ENCODE measurements at regions not wholly inside any gene's neighbourhood (a gene's known extent, or its start where the extent isn't known, plus 50 kb on each side); places are given as distances from the start of the nearest gene placed in this dataset.

DNA sequence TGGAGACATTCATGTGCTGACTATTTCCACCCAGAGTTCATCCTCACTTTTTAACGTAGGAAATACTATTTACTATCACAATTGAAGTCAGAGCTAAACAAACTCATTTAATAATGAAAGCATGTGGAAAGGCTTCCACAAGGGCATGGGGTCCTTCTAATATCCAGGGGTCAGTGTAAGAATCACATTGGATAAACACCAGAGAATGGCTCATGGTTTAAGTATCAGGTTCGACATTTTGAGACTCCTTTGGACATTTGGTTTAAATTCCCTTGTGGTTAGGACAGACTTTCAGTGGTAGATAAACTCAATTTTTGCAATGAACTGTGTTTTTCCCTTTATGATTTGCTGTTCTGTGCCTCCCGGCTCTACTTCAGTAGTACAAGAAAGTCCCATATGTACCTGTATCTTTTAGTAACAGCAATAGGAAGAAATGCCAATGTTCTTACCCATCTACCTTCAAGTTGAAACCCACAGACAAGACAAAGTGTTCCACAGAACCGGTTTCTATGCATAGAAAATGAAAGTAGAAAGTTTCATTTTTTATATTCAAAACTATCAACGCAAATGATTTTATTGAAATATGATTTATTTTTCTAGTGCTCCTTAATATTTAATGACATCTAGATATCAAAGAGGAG is 589.0 kb upstream of the FAM241A start:
- TF ChIP-seq, protein P1, sequence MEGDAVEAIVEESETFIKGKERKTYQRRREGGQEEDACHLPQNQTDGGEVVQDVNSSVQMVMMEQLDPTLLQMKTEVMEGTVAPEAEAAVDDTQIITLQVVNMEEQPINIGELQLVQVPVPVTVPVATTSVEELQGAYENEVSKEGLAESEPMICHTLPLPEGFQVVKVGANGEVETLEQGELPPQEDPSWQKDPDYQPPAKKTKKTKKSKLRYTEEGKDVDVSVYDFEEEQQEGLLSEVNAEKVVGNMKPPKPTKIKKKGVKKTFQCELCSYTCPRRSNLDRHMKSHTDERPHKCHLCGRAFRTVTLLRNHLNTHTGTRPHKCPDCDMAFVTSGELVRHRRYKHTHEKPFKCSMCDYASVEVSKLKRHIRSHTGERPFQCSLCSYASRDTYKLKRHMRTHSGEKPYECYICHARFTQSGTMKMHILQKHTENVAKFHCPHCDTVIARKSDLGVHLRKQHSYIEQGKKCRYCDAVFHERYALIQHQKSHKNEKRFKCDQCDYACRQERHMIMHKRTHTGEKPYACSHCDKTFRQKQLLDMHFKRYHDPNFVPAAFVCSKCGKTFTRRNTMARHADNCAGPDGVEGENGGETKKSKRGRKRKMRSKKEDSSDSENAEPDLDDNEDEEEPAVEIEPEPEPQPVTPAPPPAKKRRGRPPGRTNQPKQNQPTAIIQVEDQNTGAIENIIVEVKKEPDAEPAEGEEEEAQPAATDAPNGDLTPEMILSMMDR (IDR thresholded peaks at IDR 0.05; ENCODE audit: control extremely low read depth, extremely low read depth, low read depth, missing control alignments), result no peak
- ChIA-PET CTCF (no interaction called here), POLR2A (no interaction called here)
- no peak for DNase-seq (ENCODE audit: extremely low spot score)

DNA sequence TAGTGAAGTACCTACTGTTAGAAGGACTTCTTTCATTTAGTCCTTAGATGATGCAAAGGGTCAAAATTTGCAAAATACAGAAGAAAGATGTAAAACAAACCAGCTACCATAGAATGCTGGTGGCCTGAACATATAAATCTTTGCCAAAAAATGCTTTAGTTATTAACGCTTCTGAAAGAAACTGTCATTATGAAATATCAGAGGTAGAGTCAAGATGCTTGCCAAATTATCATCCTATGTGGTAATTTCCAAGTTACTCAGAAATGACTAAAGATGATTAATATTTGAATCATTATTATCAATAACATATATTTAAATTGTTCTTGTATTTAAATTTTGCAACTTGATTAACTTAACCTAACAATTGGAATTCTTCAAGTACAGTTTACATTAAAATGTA is 588.4 kb upstream of the FAM241A start:
- ChIA-PET CTCF (no interaction called here), POLR2A (no interaction called here)
- TF ChIP-seq, protein P1 (IDR thresholded peaks at IDR 0.05; ENCODE audit: control extremely low read depth, extremely low read depth, low read depth, missing control alignments), result no peak
- no peak for DNase-seq (ENCODE audit: extremely low spot score)

DNA sequence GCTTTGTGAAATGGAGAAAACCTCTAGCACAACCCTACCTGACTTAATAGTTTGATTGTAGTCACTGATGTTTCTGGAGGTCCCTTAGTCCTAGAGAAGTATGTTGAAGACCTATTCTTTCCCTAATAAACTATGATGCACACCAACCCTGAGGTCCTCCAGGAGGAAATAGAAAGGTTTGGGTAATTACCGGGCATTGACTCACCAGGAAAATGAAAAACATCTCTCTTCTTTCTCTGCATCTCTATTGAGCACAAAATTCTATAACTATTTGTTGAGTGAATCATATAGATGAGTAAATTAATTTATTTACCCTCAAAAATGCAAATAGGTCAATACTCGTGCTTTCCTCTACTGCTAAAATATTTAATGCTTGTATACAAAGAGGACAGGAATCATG is 582.4 kb upstream of the FAM241A start:
- POLR2A ChIA-PET, result no interaction called here
- CTCF ChIA-PET, result no interaction called here
- TF ChIP-seq, protein P1 (IDR thresholded peaks at IDR 0.05; ENCODE audit: control extremely low read depth, extremely low read depth, low read depth, missing control alignments), result no peak
- no peak for DNase-seq (ENCODE audit: extremely low spot score)

DNA sequence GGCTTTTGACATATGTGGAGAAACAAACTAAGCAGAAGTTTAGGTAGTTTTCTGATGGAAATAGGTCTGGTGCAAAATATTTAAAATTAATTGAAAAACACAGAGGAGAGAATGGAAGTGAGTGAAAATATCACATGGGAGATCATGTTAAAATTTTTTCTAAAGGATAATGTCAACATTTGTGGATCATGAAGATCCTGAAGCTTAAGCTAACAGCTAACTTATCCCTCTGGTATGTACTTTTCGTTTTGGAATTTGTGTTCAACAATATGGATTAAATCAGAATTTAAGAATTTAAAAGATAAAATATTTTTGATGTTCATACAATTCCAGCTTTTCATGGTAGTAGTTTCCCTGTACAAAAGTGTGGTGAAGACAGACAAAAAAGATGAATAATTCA is 572.8 kb upstream of the FAM241A start:
- no peak for DNase-seq (ENCODE audit: extremely low spot score)
- POLR2A ChIA-PET, result no interaction called here
- CTCF ChIA-PET, result no interaction called here
- TF ChIP-seq, protein P1 (IDR thresholded peaks at IDR 0.05; ENCODE audit: control extremely low read depth, extremely low read depth, low read depth, missing control alignments), result no peak

DNA sequence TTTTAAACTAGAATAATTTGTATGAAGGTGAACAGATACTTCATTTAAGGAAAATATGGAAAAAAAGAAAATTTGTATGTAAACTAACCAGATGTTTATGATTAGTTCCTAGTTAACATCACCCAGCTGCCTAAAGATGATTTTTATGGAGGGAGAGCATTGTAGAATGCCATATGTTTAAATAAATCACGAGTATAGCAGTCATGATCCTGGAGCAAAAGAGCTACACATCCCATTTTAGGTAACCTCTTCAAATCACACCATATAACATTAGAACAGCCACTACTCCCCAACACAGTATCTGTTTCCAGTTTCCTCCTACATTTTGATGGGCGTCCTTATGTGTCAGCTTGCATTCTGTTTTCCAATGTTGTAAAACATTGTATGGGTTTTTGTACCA is 571.9 kb upstream of the FAM241A start:
- TF ChIP-seq, protein P1 (IDR thresholded peaks at IDR 0.05; ENCODE audit: control extremely low read depth, extremely low read depth, low read depth, missing control alignments), result no peak
- POLR2A ChIA-PET, result no interaction called here
- no peak for DNase-seq (ENCODE audit: extremely low spot score)
- CTCF ChIA-PET, result interaction anchor here (0.8 to 1.0 kb wide), 2 partner anchors 14 to 458 kb away, joined by 3 read pairs; no protein-coding TSS in a partner anchor

DNA sequence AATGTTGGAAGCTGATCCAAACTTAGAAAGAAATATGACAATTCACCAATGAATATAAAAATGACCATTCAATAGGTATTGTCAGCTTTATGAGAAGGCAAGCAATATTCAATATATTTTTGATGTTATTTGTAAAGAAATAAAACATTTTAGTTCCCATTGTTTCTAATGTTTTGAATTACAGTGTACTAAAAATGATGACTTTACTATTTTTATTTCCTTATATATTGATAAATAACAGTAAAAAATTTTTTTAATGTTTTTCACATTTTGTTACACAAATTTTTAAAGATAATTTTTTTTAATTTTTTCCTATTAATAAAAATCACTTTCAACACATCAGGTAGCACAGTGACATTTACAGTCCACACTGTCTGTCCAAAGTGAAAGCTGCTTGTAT is 565.5 kb upstream of the FAM241A start:
- ChIA-PET CTCF (no interaction called here), POLR2A (no interaction called here)
- DNase-seq (ENCODE audit: extremely low spot score), result no peak
- TF ChIP-seq, protein P1 (IDR thresholded peaks at IDR 0.05; ENCODE audit: control extremely low read depth, extremely low read depth, low read depth, missing control alignments), result no peak
